K562 (cell line): ENCODE measurements at regions not wholly inside any gene's neighbourhood (a gene's known extent, or its start where the extent isn't known, plus 50 kb on each side); places are given as distances from the start of the nearest gene placed in this dataset.

ENCODE experiments used
- ATAC-seq: fragments of 200-7000 bp; cut with Tn5 transposase; 3 replicates; pipeline ENCODE4 v1.9.1; 2020; ENCODE audit warnings: moderate library complexity
- BruUV-seq: library from RNA; stranded (reverse); fragments of 400-500 nt; replicated peaks from 2 replicates; lab custom pipeline; 2021; lab: Mats Ljungman, UMichigan
- CTCF ChIA-PET: fragments of 300-600 bp; formaldehyde crosslinking; extraction: SDS; loops from one replicate; lab custom pipeline; 2021; ENCODE audit warnings: low intra/inter-chr PET ratio; lab: Yijun Ruan, JAX
- POLR2A ChIA-PET: fragments of 300-600, 350-650 bp; sonication (Branson Sonifier 250); formaldehyde crosslinking; extraction: SDS; loops from one replicate; lab custom pipeline; 2021; ENCODE audit warnings: antibody characterized with exemption, inconsistent platforms; lab: Yijun Ruan, JAX
- DNase-seq, 4 experiments: peaks; one replicate each; pipeline versions ENCODE4 v3.0.0 to v3.0.0-alpha.2; 2011 to 2018; ENCODE audit warnings: low spot score in 3 of 4, mixed read lengths in 3 of 4; ENCODE audit errors: extremely low read depth in 1 of 4
- FAIRE-seq: peaks from 2 replicates; lab custom pipeline; 2011; peaks lifted over from hg19 to GRCh38; lab: Jason Lieb, UNC
- H2AFZ ChIP-seq: 2 replicates; pipeline ENCODE4 v1.6.0; 2011; ENCODE audit warnings: low read depth, low read length, control low read depth, inconsistent platforms
- H3K27ac ChIP-seq: fragments of 200-600 bp; 3 replicates; pipeline ENCODE4 v1.8.0; 2011; ENCODE audit warnings: low read depth, mild to moderate bottlenecking, control low read depth, inconsistent platforms, low read length, moderate library complexity, mixed read lengths; ENCODE audit errors: extremely low read depth
- H3K27me3 ChIP-seq, 2 experiments: fragments of 300-600 bp in 1 of 2; 2 replicates in 1 of 2; 3 replicates in 1 of 2; pipeline versions ENCODE4 v1.6.0 to v1.8.0; 2011; ENCODE audit warnings: inconsistent platforms in 2 of 2, low read length in 2 of 2, mild to moderate bottlenecking in 1 of 2, mixed read lengths in 1 of 2, moderate library complexity in 1 of 2; ENCODE audit not compliant: control insufficient read depth in 2 of 2, insufficient read depth in 2 of 2
- H3K36me3 ChIP-seq: fragments of 300-600 bp; 3 replicates; pipeline ENCODE4 v1.8.0; 2011; ENCODE audit warnings: mild to moderate bottlenecking, low read length, inconsistent platforms; ENCODE audit not compliant: control insufficient read depth, insufficient read depth
- H3K4me1 ChIP-seq, 2 experiments: fragments of 200-600 bp in 1 of 2; replicated peaks in 1 of 2; 2 replicates in 1 of 2; 3 replicates in 1 of 2; pipeline versions ENCODE4 v1.5.1 to v1.8.0; 2011; ENCODE audit warnings: inconsistent platforms in 2 of 2, low read length in 2 of 2, mild to moderate bottlenecking in 1 of 2, mixed read lengths in 1 of 2, moderate library complexity in 1 of 2; ENCODE audit not compliant: control insufficient read depth in 2 of 2, insufficient read depth in 2 of 2
- H3K4me2 ChIP-seq: 2 replicates; pipeline ENCODE4 v1.6.1; 2011; ENCODE audit warnings: low read length, control low read depth, inconsistent platforms, mixed read lengths; ENCODE audit not compliant: insufficient read depth
- H3K4me3 ChIP-seq: fragments of 200-600 bp; sonication (generic), shearing (Covaris generic); 2 replicates; pipeline ENCODE4 v1.5.1; 2016; ENCODE audit warnings: control low read depth, inconsistent platforms
- H3K79me2 ChIP-seq: fragments of 200-600 bp; 3 replicates; pipeline ENCODE4 v1.8.0; 2011; ENCODE audit warnings: low read length, inconsistent platforms; ENCODE audit not compliant: control insufficient read depth, insufficient read depth
- H3K9ac ChIP-seq, 2 experiments: 2 replicates each; pipeline versions ENCODE4 v1.6.0 to v1.6.1; 2011; ENCODE audit warnings: low read depth in 2 of 2, low read length in 2 of 2, control low read depth in 1 of 2, inconsistent platforms in 1 of 2, mild to moderate bottlenecking in 1 of 2, mixed read lengths in 1 of 2; ENCODE audit not compliant: insufficient read depth in 1 of 2
- H3K9me1 ChIP-seq: one replicate; pipeline ENCODE4 v1.6.0; 2011; ENCODE audit warnings: inconsistent platforms, mild to moderate bottlenecking, low read length, moderate library complexity; ENCODE audit not compliant: control insufficient read depth, insufficient read depth
- H3K9me3 ChIP-seq: replicated peaks from 2 replicates; pipeline ENCODE4 v1.5.1; 2011; ENCODE audit warnings: low read depth, low read length, inconsistent platforms; ENCODE audit not compliant: control insufficient read depth, insufficient read depth
- H4K20me1 ChIP-seq: replicated peaks from 2 replicates; pipeline ENCODE4 v1.6.1; 2011; ENCODE audit warnings: low read length, inconsistent platforms, mixed read lengths; ENCODE audit not compliant: control insufficient read depth, insufficient read depth
- EHMT2 ChIP-seq: fragments of 450-650 bp; IDR thresholded peaks from 2 replicates; pipeline ENCODE4 v1.6.1; 2018; ENCODE audit warnings: antibody characterized with exemption
- MYBL2 ChIP-seq, 2 experiments: fragments of 450-650 bp in 1 of 2; sonication (generic) in 1 of 2; formaldehyde crosslinking in 1 of 2; IDR thresholded peaks; 2 replicates each; pipeline versions ENCODE4 v1.6.1 to v1.8.1; 2017 to 2022; ENCODE audit warnings: borderline replicate concordance in 1 of 2, inconsistent platforms in 1 of 2, low read depth in 1 of 2, mild to moderate bottlenecking in 1 of 2, missing genetic modification reagents in 1 of 2, moderate library complexity in 1 of 2
- RREB1 ChIP-seq: fragments of 250-450 bp; sonication (Bioruptor Pico); IDR thresholded peaks from 2 replicates; pipeline ENCODE4 v1.4.0; 2020
- ZBTB9 ChIP-seq: fragments of 450-650 bp; formaldehyde crosslinking; IDR thresholded peaks from 2 replicates; pipeline ENCODE4 v1.4.0; 2020; ENCODE audit warnings: mild to moderate bottlenecking, moderate library complexity
- WGBS: fragments of 100-300 bp; shearing (Covaris generic); methylation state at CpG from one replicate; pipeline ENCODE4 v1.1.6; 2016; ENCODE audit warnings: low coverage, mixed read lengths; ENCODE audit not compliant: insufficient coverage; ENCODE audit errors: missing lambda C conversion rate; 5-methylcytosine and 5-hydroxymethylcytosine counted together
- in situ Hi-C: fragments of 300-500 bp; cut with MboI; formaldehyde crosslinking; loops from 4 replicates; pipeline ENCODE4 v1.15.0; 2018; ENCODE audit warnings: inconsistent platforms, mixed read lengths
- intact Hi-C: fragments of 100-400 bp; cut with micrococcal nuclease; formaldehyde crosslinking; loops from 2 replicates; pipeline ENCODE4 v1.14.2; 2022

- no peak for TF ChIP-seq MYBL2 (IDR thresholded peaks at IDR 0.05; ENCODE audit: low read depth)
- no peak for TF ChIP-seq MYBL2 (CRISPR knock-in tag; IDR thresholded peaks at IDR 0.05; ENCODE audit: borderline replicate concordance)
- no peak for TF ChIP-seq EHMT2
- TF ChIP-seq, all 486 proteins: peak for 0
These were observed 280.4 kb downstream of the KLF13 start (continued) for GRCh38 chr15:31606931-31607497.

GRCh38 chr15:31607656-31608055 is 281.0 kb downstream of the KLF13 start:
- in situ Hi-C loops = no loop called here
- ATAC-seq = no peak

More at GRCh38 chr15:31607656-31608055, 281.0 kb downstream of the KLF13 start:
- ChIA-PET CTCF (no interaction called here), POLR2A (no interaction called here)
- H3K79me2 ChIP-seq = no peaks in the 10 kb centered on the region
- no peaks in the 10 kb centered on the region for H3K27me3 ChIP-seq
- H3K36me3 ChIP-seq = no peaks in the 10 kb centered on the region
- no peak overlapping the region for H3K4me3 ChIP-seq
- FAIRE-seq (no peak), DNase-seq (no peak)
- H3K4me2 ChIP-seq = no peak overlapping the region
- H4K20me1 ChIP-seq = no peaks in the 10 kb centered on the region
- no TSS peak for BruUV-seq
- no peaks in the 10 kb centered on the region for H3K9me1 ChIP-seq
- H3K9me3 ChIP-seq = no peaks in the 10 kb centered on the region
- H3K4me1 ChIP-seq = no peaks in the 10 kb centered on the region
- 5% methylated on average over 3 of the region's 3 CpGs for WGBS
- no peak overlapping the region for H2AFZ ChIP-seq
- intact Hi-C loops = no loop called here
- no peak overlapping the region for H3K9ac ChIP-seq
- H3K27ac ChIP-seq = no peak overlapping the region
- TF ChIP-seq ZBTB9 (CRISPR knock-in tag) = no peak
- no peak for TF ChIP-seq RREB1 (CRISPR knock-in tag)
